Liver (tissue), 8 donors: ENCODE measurements at regions not wholly inside any gene's neighbourhood (a gene's known extent, or its start where the extent isn't known, plus 50 kb on each side); places are given as distances from the start of the nearest gene placed in this dataset.

ENCODE experiments used
- DNase-seq: peaks from one replicate; pipeline ENCODE4 v3.0.0-alpha.2; 2017; ENCODE audit warnings: low spot score
- H3K27ac ChIP-seq, 2 donors: one replicate each; pipeline ENCODE4 v1.7.0; 2013; ENCODE audit warnings: inconsistent platforms in 2 of 2, low read length in 2 of 2, control low read depth in 1 of 2, low read depth in 1 of 2, mild to moderate bottlenecking in 1 of 2
- H3K27me3 ChIP-seq, 4 donors: one replicate each; pipeline versions ENCODE4 v1.6.1 to v1.7.0; 2013; ENCODE audit warnings: low read length in 3 of 4, inconsistent platforms in 1 of 4, mild to moderate bottlenecking in 1 of 4, moderate library complexity in 1 of 4; ENCODE audit not compliant: control insufficient read depth in 4 of 4, insufficient read depth in 4 of 4
- H3K36me3 ChIP-seq, 4 donors: one replicate each; pipeline versions ENCODE4 v1.6.1 to v1.7.0; 2013; ENCODE audit warnings: low read length in 3 of 4, mild to moderate bottlenecking in 3 of 4, low read depth in 1 of 4, moderate library complexity in 1 of 4; ENCODE audit not compliant: control insufficient read depth in 4 of 4, insufficient read depth in 3 of 4
- H3K4me1 ChIP-seq, 4 donors: one replicate each; pipeline versions ENCODE4 v1.6.1 to v1.7.0; 2013; ENCODE audit warnings: low read length in 3 of 4, mild to moderate bottlenecking in 3 of 4, moderate library complexity in 1 of 4; ENCODE audit not compliant: control insufficient read depth in 4 of 4, insufficient read depth in 4 of 4
- H3K4me3 ChIP-seq, 3 donors: one replicate each; pipeline versions ENCODE4 v1.6.1 to v1.7.0; 2013; ENCODE audit warnings: low read length in 3 of 3, control low read depth in 1 of 3, low read depth in 1 of 3, mild to moderate bottlenecking in 1 of 3
- H3K9ac ChIP-seq, 2 donors: one replicate each; pipeline ENCODE4 v1.7.0; 2013; ENCODE audit warnings: low read length in 2 of 2, mild to moderate bottlenecking in 2 of 2, moderate library complexity in 2 of 2, control low read depth in 1 of 2, low read depth in 1 of 2
- H3K9me3 ChIP-seq, 4 donors: one replicate each; pipeline versions ENCODE4 v1.6.1 to v1.7.0; 2013; ENCODE audit warnings: low read length in 3 of 4; ENCODE audit not compliant: control insufficient read depth in 4 of 4
- CTCF ChIP-seq: fragments of 150-350 bp; IDR thresholded peaks from 2 replicates; pipeline ENCODE4 v1.5.1; 2017; ENCODE audit warnings: improper control_type of control experiment, low read depth, low read length; ENCODE audit not compliant: missing input control
- EGR1 ChIP-seq, 2 donors: IDR thresholded peaks; 2 replicates each; pipeline ENCODE4 v1.6.1; 2016 to 2018; ENCODE audit warnings: antibody characterized with exemption in 2 of 2, low read depth in 2 of 2
- FOXA1 ChIP-seq: IDR thresholded peaks from 2 replicates; pipeline ENCODE4 v1.6.1; 2016; ENCODE audit warnings: antibody characterized with exemption
- FOXA2 ChIP-seq: IDR thresholded peaks from 2 replicates; pipeline ENCODE4 v1.6.1; 2016; ENCODE audit warnings: antibody characterized with exemption
- GABPA ChIP-seq, 2 donors: IDR thresholded peaks in 1 of 2; conservative IDR thresholded peaks in 1 of 2; 2 replicates each; pipeline ENCODE4 v1.6.1; 2016; ENCODE audit warnings: antibody characterized with exemption in 2 of 2, mild to moderate bottlenecking in 1 of 2, moderate library complexity in 1 of 2
- HNF4A ChIP-seq, 2 donors: conservative IDR thresholded peaks; 2 replicates each; pipeline ENCODE4 v1.6.1; 2016; ENCODE audit warnings: antibody characterized with exemption in 2 of 2, mild to moderate bottlenecking in 2 of 2
- JUND ChIP-seq, 2 donors: IDR thresholded peaks; 2 replicates each; pipeline ENCODE4 v1.6.1; 2016; ENCODE audit warnings: antibody characterized with exemption in 2 of 2
- MAX ChIP-seq: IDR thresholded peaks from 2 replicates; pipeline ENCODE4 v1.6.1; 2016; ENCODE audit warnings: antibody characterized with exemption
- NR2F2 ChIP-seq: IDR thresholded peaks from 2 replicates; pipeline ENCODE4 v1.6.1; 2016; ENCODE audit warnings: antibody characterized with exemption
- RAD21 ChIP-seq, 2 donors: IDR thresholded peaks; 2 replicates each; pipeline ENCODE4 v1.6.1; 2016; ENCODE audit warnings: antibody characterized with exemption in 2 of 2, mild to moderate bottlenecking in 2 of 2
- REST ChIP-seq: IDR thresholded peaks from 2 replicates; pipeline ENCODE4 v1.6.1; 2016; ENCODE audit warnings: antibody characterized with exemption, mild to moderate bottlenecking
- RXRA ChIP-seq, 2 donors: IDR thresholded peaks; 2 replicates each; pipeline ENCODE4 v1.6.1; 2017 to 2018; ENCODE audit warnings: antibody characterized with exemption in 2 of 2, mild to moderate bottlenecking in 1 of 2
- SP1 ChIP-seq: IDR thresholded peaks from 2 replicates; pipeline ENCODE4 v1.6.1; 2018; ENCODE audit warnings: antibody characterized with exemption, mild to moderate bottlenecking
- TAF1 ChIP-seq: conservative IDR thresholded peaks from 2 replicates; pipeline ENCODE4 v1.6.1; 2016; ENCODE audit warnings: antibody characterized with exemption, mild to moderate bottlenecking
- WGBS: extraction: QIAGEN DNeasy Blood & Tissue Kit; methylation state at CpG from one replicate; pipeline ENCODE4 v1.1.7; 2013; 5-methylcytosine and 5-hydroxymethylcytosine counted together
- TF ChIP-seq, protein P1 (sequence below): IDR thresholded peaks from 2 replicates; pipeline ENCODE4 v1.6.1; 2016; ENCODE audit warnings: antibody characterized with exemption
- donor health status: healthy.
- donor health status: healthy.
- donor health status: healthy.
- donor health status: healthy.
- donor health status: healthy.

- DNase-seq, result no peak
- Histone ChIP-seq H3K36me3 (no peaks in the 10 kb centered on the region), H3K9ac (no peak overlapping the region), H3K27ac (no peak overlapping the region), H3K4me3 (no peak overlapping the region), H3K27me3 (no peaks in the 10 kb centered on the region), H3K9me3 (no peaks in the 10 kb centered on the region), H3K4me1 (no peaks in the 10 kb centered on the region)
- WGBS, result 58% methylated on average over 3 of the region's 3 CpGs
- TF ChIP-seq NR2F2 (no peak), HNF4A (conservative IDR thresholded peaks at IDR 0.05) (no peak), SP1 (no peak), GABPA (IDR thresholded peaks at IDR 0.05 in 1 of 2, conservative IDR thresholded peaks at IDR 0.05 in 1 of 2) (no peak), EGR1 (IDR thresholded peaks at IDR 0.05; ENCODE audit: low read depth in 2 of 2) (no peak), MAX (no peak), REST (no peak)
Measured at GRCh38 chr18:14948163-14948540, 200.2 kb downstream of the ANKRD30B start.

- no peak for DNase-seq
- no peaks in the 10 kb centered on the region for H3K4me1 ChIP-seq
- WGBS, result 72% methylated on average over 9 of the region's 9 CpGs
Measured at GRCh38 chr18:14949800-14950664, 202.1 kb downstream of the ANKRD30B start.

More at GRCh38 chr18:14949800-14950664, 202.1 kb downstream of the ANKRD30B start:
- Histone ChIP-seq H3K4me3 (no peak overlapping the region), H3K36me3 (no peaks in the 10 kb centered on the region), H3K27me3 (no peaks in the 10 kb centered on the region), H3K27ac (no peak overlapping the region), H3K9me3 (no peaks in the 10 kb centered on the region), H3K9ac (no peak overlapping the region)
- TF ChIP-seq CTCF (no peak), FOXA1 (no peak), FOXA2 (no peak), TAF1 (no peak), MAX (no peak), GABPA (IDR thresholded peaks at IDR 0.05 in 1 of 2, conservative IDR thresholded peaks at IDR 0.05 in 1 of 2) (no peak), JUND (IDR thresholded peaks at IDR 0.05) (no peak), REST (no peak), RAD21 (IDR thresholded peaks at IDR 0.05) (no peak), RXRA (IDR thresholded peaks at IDR 0.05) (no peak)
- TF ChIP-seq, protein P1, sequence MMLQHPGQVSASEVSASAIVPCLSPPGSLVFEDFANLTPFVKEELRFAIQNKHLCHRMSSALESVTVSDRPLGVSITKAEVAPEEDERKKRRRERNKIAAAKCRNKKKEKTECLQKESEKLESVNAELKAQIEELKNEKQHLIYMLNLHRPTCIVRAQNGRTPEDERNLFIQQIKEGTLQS, result no peak
